Common myeloid progenitor, CD34-positive (primary cell): ENCODE measurements at regions not wholly inside any gene's neighbourhood (a gene's known extent, or its start where the extent isn't known, plus 50 kb on each side); places are given as distances from the start of the nearest gene placed in this dataset.

Experiments used
- CTCF ChIA-PET: fragments of 350-600 bp; sonication (Branson Sonifier 250); formaldehyde crosslinking; loops from one replicate; lab custom pipeline; 2021; ENCODE audit warnings: antibody characterized with exemption; lab: Charles Lee
- POLR2A ChIA-PET: fragments of 350-600 bp; sonication (Branson Sonifier 250); formaldehyde crosslinking; loops from one replicate; lab custom pipeline; 2021; ENCODE audit warnings: antibody characterized with exemption; lab: Charles Lee
- DNase-seq, 3 donors: peaks; one replicate each; pipeline versions ENCODE4 v3.0.0 to v3.0.0-alpha.2; 2013
- H3K27ac ChIP-seq, 2 experiments: 1 replicate in 1 of 2; 2 replicates in 1 of 2; pipeline ENCODE4 v1.7.0; 2013; ENCODE audit warnings: inconsistent platforms in 2 of 2, low read length in 2 of 2, mild to moderate bottlenecking in 2 of 2, low read depth in 1 of 2, moderate library complexity in 1 of 2; ENCODE audit not compliant: severe bottlenecking in 2 of 2, insufficient read depth in 1 of 2, poor library complexity in 1 of 2
- H3K27me3 ChIP-seq, 5 experiments: replicated peaks in 2 of 5; 1 replicate in 3 of 5; 2 replicates in 2 of 5; pipeline versions ENCODE4 v1.6.1 to v1.7.0; 2013; ENCODE audit warnings: low read length in 4 of 5, mild to moderate bottlenecking in 2 of 5, moderate library complexity in 2 of 5, inconsistent platforms in 1 of 5; ENCODE audit not compliant: insufficient read depth in 5 of 5, control insufficient read depth in 4 of 5
- H3K36me3 ChIP-seq, 4 experiments: 1 replicate in 2 of 4; 2 replicates in 2 of 4; pipeline versions ENCODE4 v1.6.1 to v1.7.0; 2013; ENCODE audit warnings: low read length in 3 of 4, control low read depth in 1 of 4, mild to moderate bottlenecking in 1 of 4; ENCODE audit not compliant: control insufficient read depth in 4 of 4, insufficient read depth in 4 of 4
- H3K4me1 ChIP-seq, 4 experiments: 1 replicate in 3 of 4; 2 replicates in 1 of 4; pipeline versions ENCODE4 v1.6.1 to v1.7.1; 2013; ENCODE audit warnings: low read length in 3 of 4, mild to moderate bottlenecking in 3 of 4, control low read depth in 1 of 4, inconsistent platforms in 1 of 4, moderate library complexity in 1 of 4; ENCODE audit not compliant: control insufficient read depth in 4 of 4, insufficient read depth in 4 of 4; ENCODE audit errors: control extremely low read depth in 1 of 4
- H3K4me3 ChIP-seq, 7 experiments: 1 replicate in 4 of 7; 2 replicates in 3 of 7; pipeline versions ENCODE4 v1.5.1 to v1.7.0; 2013; ENCODE audit warnings: mild to moderate bottlenecking in 7 of 7, low read length in 6 of 7, moderate library complexity in 6 of 7, inconsistent platforms in 2 of 7, low read depth in 2 of 7, control low read depth in 1 of 7; ENCODE audit not compliant: insufficient read depth in 4 of 7, control insufficient read depth in 1 of 7; ENCODE audit errors: extremely low read depth in 1 of 7
- H3K9me3 ChIP-seq, 5 experiments: 1 replicate in 4 of 5; 2 replicates in 1 of 5; pipeline versions ENCODE4 v1.6.1 to v1.7.1; 2013; ENCODE audit warnings: low read length in 4 of 5, mild to moderate bottlenecking in 2 of 5, inconsistent platforms in 1 of 5, low read depth in 1 of 5, moderate library complexity in 1 of 5; ENCODE audit not compliant: control insufficient read depth in 4 of 5, insufficient read depth in 2 of 5; ENCODE audit errors: control extremely low read depth in 1 of 5
- WGBS: methylation state at CpG from one replicate; pipeline ENCODE4 v1.1.5; 2013; ENCODE audit not compliant: insufficient coverage; 5-methylcytosine and 5-hydroxymethylcytosine counted together

- Histone ChIP-seq H3K4me1 (peaks cover 3 to 33% (median 11%) of the 10 kb centered on the region in 4 experiments), H3K27ac (no peak overlapping the region), H3K27me3 (peaks cover 0 to 4% (median 0%) of the 10 kb centered on the region in 5 experiments), H3K9me3 (no peaks in the 10 kb centered on the region), H3K36me3 (no peaks in the 10 kb centered on the region), H3K4me3 (no peak overlapping the region)
- ChIA-PET POLR2A (no interaction called here), CTCF (interaction anchor here (0.9 to 4.1 kb wide), 8 partner anchors 11 to 146 kb away, joined by 3 to 40 read pairs (median 7); no protein-coding TSS in a partner anchor)
- DNase-seq = no peak
- 98% methylated on average over 9 of the region's 10 CpGs for WGBS
Measured at GRCh38 chr22:22812031-22812905, 75.3 kb upstream of the IGLL5 start.

- H3K4me3 ChIP-seq = no peak overlapping the region
- no peaks in the 10 kb centered on the region for H3K36me3 ChIP-seq
- POLR2A ChIA-PET = no interaction called here
- 100% methylated on average over 3 of the region's 3 CpGs for WGBS
- H3K9me3 ChIP-seq = no peaks in the 10 kb centered on the region
- H3K4me1 ChIP-seq = peaks cover 3 to 42% (median 11%) of the 10 kb centered on the region in 4 experiments
- DNase-seq = no peak
- CTCF ChIA-PET = interaction anchor here (0.6 to 4.1 kb wide), 10 partner anchors 11 to 171 kb away, joined by 3 to 15 read pairs (median 3); partner anchors contain the start of gene IGLL5
- H3K27me3 ChIP-seq = peaks cover 0 to 4% (median 0%) of the 10 kb centered on the region in 5 experiments
- H3K27ac ChIP-seq = no peak overlapping the region
Measured at GRCh38 chr22:22813126-22814075, 74.2 kb upstream of the IGLL5 start.

- no peak overlapping the region for H3K27ac ChIP-seq
- no peaks in the 10 kb centered on the region for H3K36me3 ChIP-seq
- no peak for DNase-seq
- H3K4me1 ChIP-seq = peaks cover 3 to 56% (median 21%) of the 10 kb centered on the region in 4 experiments
- CTCF ChIA-PET = interaction anchor here (0.8 to 4.1 kb wide), 10 partner anchors 13 to 169 kb away, joined by 3 to 15 read pairs (median 4); no protein-coding TSS in a partner anchor
- H3K9me3 ChIP-seq = no peaks in the 10 kb centered on the region
- no peaks in the 10 kb centered on the region for H3K27me3 ChIP-seq
- 97% methylated on average over 14 of the region's 14 CpGs for WGBS
- no peak overlapping the region for H3K4me3 ChIP-seq
- POLR2A ChIA-PET = no interaction called here
Measured at GRCh38 chr22:22814666-22815396, 72.8 kb upstream of the IGLL5 start.

- Histone ChIP-seq H3K27me3 (no peaks in the 10 kb centered on the region), H3K27ac (no peak overlapping the region), H3K9me3 (no peaks in the 10 kb centered on the region), H3K4me1 (peaks cover 3 to 64% (median 26%) of the 10 kb centered on the region in 4 experiments), H3K4me3 (peak overlapping the region in 1 of 7 experiments; percentile 17), H3K36me3 (no peaks in the 10 kb centered on the region)
- peak in 2 of 3 donors; percentile 37 to 39 for DNase-seq
- POLR2A ChIA-PET = no interaction called here
- WGBS = 53% methylated on average over 5 of the region's 5 CpGs
- CTCF ChIA-PET = interaction anchor here (0.8 to 4.1 kb wide), 10 partner anchors 14 to 139 kb away, joined by 3 to 15 read pairs (median 4); no protein-coding TSS in a partner anchor
Measured at GRCh38 chr22:22815397-22816170, 72.0 kb upstream of the IGLL5 start.

GRCh38 chr22:22816171-22816514, 71.5 kb upstream of the IGLL5 start:
- ChIA-PET CTCF (interaction anchor here (1.0 to 3.1 kb wide), 4 partner anchors 30 to 67 kb away, joined by 3 to 7 read pairs (median 3); no protein-coding TSS in a partner anchor), POLR2A (no interaction called here)
- H3K9me3 ChIP-seq = no peaks in the 10 kb centered on the region
- H3K36me3 ChIP-seq = no peaks in the 10 kb centered on the region
- WGBS = 92% methylated on average over 3 of the region's 6 CpGs
- no peak overlapping the region for H3K4me3 ChIP-seq
- no peak overlapping the region for H3K27ac ChIP-seq
- peaks cover 3 to 67% (median 28%) of the 10 kb centered on the region in 4 experiments for H3K4me1 ChIP-seq
- H3K27me3 ChIP-seq = no peaks in the 10 kb centered on the region
- no peak for DNase-seq
